HEK293 (cell line): ENCODE measurements at regions not wholly inside any gene's neighbourhood (a gene's known extent, or its start where the extent isn't known, plus 50 kb on each side); places are given as distances from the start of the nearest gene placed in this dataset.

Experiments used
- KLF9 ChIP-seq: fragments of 450-650 bp; formaldehyde crosslinking; IDR thresholded peaks from 2 replicates; pipeline ENCODE4 v1.5.1; 2016; ENCODE audit warnings: missing biosample characterization, missing genetic modification characterization, low read depth
- MYNN ChIP-seq: fragments of 450-650 bp; formaldehyde crosslinking; IDR thresholded peaks from 2 replicates; pipeline ENCODE4 v1.5.1; 2016; ENCODE audit warnings: missing biosample characterization, missing genetic modification characterization, borderline replicate concordance
- YY1 ChIP-seq: fragments of 450-650 bp; formaldehyde crosslinking; IDR thresholded peaks from 2 replicates; pipeline ENCODE4 v1.5.1; 2018; ENCODE audit warnings: missing biosample characterization, missing genetic modification characterization
- ZBTB7A ChIP-seq: fragments of 450-650 bp; formaldehyde crosslinking; IDR thresholded peaks from 2 replicates; pipeline ENCODE4 v1.5.1; 2016; ENCODE audit warnings: low read depth, missing biosample characterization, missing genetic modification characterization
- ZNF146 ChIP-seq: fragments of 450-650 bp; formaldehyde crosslinking; IDR thresholded peaks from 2 replicates; pipeline ENCODE4 v1.5.1; 2016; ENCODE audit warnings: missing biosample characterization, missing genetic modification characterization
- ZNF274 ChIP-seq, 2 experiments: fragments of 200-500 bp in 1 of 2; fragments of 450-650 bp in 1 of 2; sonication (Bioruptor generic) in 1 of 2; formaldehyde crosslinking in 1 of 2; IDR thresholded peaks; 2 replicates each; pipeline versions ENCODE4 v1.5.1 to v1.6.1; 2014 to 2016; ENCODE audit warnings: borderline replicate concordance in 1 of 2, inconsistent platforms in 1 of 2, low read length in 1 of 2, missing biosample characterization in 1 of 2, missing genetic modification characterization in 1 of 2
- ZNF433 ChIP-seq: fragments of 450-650 bp; formaldehyde crosslinking; IDR thresholded peaks from 2 replicates; pipeline ENCODE4 v1.5.1; 2016; ENCODE audit warnings: missing biosample characterization, missing genetic modification characterization, low read depth
- ZNF510 ChIP-seq: fragments of 450-650 bp; formaldehyde crosslinking; IDR thresholded peaks from 2 replicates; pipeline ENCODE4 v1.5.1; 2018; ENCODE audit warnings: mild to moderate bottlenecking, missing genetic modification characterization, missing biosample characterization; ENCODE audit not compliant: insufficient replicate concordance
- TF ChIP-seq, protein P1 (sequence below): fragments of 450-650 bp; formaldehyde crosslinking; IDR thresholded peaks from 2 replicates; pipeline ENCODE4 v1.5.1; 2016; ENCODE audit warnings: missing biosample characterization, missing genetic modification characterization
- TF ChIP-seq, protein P2 (sequence below): fragments of 450-650 bp; formaldehyde crosslinking; optimal IDR thresholded peaks from 2 replicates; pipeline ENCODE3; 2016; ENCODE audit warnings: missing biosample characterization, mild to moderate bottlenecking, missing genetic modification characterization
- TF ChIP-seq, protein P3 (sequence below): fragments of 450-650 bp; formaldehyde crosslinking; IDR thresholded peaks from 2 replicates; pipeline ENCODE4 v1.5.1; 2016; ENCODE audit warnings: missing biosample characterization, missing genetic modification characterization, borderline replicate concordance
- TF ChIP-seq, protein P4 (sequence below): fragments of 450-650 bp; formaldehyde crosslinking; IDR thresholded peaks from 2 replicates; pipeline ENCODE4 v1.5.1; 2016; ENCODE audit warnings: missing biosample characterization, missing genetic modification characterization
- TF ChIP-seq, protein P5 (sequence below): fragments of 450-650 bp; formaldehyde crosslinking; IDR thresholded peaks from 2 replicates; pipeline ENCODE4 v1.5.1; 2016; ENCODE audit warnings: missing biosample characterization, missing genetic modification characterization

DNA sequence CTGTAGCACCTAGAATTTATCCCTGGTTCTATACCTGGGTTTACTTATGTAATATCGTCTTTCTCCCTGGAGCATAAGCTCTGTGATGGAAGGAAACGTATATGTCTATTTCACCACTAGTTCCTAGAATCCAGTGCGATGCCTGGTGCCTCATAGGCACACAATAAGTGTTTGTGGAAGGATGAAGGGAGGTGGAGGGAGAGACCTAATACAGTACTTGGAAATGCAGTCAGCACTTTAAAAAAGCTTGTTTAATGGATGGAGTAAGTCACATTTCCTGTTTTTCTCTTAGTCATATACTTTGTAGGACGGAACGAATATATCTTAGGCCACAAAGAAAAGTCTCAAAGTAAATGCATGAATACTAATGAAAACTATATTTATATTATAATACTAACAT, 186.5 kb upstream of the HMGA2 start:
- no peak for TF ChIP-seq ZNF510 (tag by site-specific recombination)
- TF ChIP-seq, protein P1, sequence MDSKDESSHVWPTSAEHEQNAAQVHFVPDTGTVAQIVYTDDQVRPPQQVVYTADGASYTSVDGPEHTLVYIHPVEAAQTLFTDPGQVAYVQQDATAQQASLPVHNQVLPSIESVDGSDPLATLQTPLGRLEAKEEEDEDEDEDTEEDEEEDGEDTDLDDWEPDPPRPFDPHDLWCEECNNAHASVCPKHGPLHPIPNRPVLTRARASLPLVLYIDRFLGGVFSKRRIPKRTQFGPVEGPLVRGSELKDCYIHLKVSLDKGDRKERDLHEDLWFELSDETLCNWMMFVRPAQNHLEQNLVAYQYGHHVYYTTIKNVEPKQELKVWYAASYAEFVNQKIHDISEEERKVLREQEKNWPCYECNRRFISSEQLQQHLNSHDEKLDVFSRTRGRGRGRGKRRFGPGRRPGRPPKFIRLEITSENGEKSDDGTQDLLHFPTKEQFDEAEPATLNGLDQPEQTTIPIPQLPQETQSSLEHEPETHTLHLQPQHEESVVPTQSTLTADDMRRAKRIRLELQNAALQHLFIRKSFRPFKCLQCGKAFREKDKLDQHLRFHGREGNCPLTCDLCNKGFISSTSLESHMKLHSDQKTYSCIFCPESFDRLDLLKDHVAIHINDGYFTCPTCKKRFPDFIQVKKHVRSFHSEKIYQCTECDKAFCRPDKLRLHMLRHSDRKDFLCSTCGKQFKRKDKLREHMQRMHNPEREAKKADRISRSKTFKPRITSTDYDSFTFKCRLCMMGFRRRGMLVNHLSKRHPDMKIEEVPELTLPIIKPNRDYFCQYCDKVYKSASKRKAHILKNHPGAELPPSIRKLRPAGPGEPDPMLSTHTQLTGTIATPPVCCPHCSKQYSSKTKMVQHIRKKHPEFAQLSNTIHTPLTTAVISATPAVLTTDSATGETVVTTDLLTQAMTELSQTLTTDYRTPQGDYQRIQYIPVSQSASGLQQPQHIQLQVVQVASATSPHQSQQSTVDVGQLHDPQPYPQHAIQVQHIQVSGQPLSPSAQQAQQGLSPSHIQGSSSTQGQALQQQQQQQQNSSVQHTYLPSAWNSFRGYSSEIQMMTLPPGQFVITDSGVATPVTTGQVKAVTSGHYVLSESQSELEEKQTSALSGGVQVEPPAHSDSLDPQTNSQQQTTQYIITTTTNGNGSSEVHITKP: no peak
- TF ChIP-seq, protein P2, sequence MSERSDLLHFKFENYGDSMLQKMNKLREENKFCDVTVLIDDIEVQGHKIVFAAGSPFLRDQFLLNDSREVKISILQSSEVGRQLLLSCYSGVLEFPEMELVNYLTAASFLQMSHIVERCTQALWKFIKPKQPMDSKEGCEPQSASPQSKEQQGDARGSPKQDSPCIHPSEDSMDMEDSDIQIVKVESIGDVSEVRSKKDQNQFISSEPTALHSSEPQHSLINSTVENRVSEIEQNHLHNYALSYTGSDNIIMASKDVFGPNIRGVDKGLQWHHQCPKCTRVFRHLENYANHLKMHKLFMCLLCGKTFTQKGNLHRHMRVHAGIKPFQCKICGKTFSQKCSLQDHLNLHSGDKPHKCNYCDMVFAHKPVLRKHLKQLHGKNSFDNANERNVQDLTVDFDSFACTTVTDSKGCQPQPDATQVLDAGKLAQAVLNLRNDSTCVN (tag by site-specific recombination): no peak
- TF ChIP-seq MYNN (tag by site-specific recombination): no peak
- no peak for TF ChIP-seq ZNF433
- TF ChIP-seq, protein P3, sequence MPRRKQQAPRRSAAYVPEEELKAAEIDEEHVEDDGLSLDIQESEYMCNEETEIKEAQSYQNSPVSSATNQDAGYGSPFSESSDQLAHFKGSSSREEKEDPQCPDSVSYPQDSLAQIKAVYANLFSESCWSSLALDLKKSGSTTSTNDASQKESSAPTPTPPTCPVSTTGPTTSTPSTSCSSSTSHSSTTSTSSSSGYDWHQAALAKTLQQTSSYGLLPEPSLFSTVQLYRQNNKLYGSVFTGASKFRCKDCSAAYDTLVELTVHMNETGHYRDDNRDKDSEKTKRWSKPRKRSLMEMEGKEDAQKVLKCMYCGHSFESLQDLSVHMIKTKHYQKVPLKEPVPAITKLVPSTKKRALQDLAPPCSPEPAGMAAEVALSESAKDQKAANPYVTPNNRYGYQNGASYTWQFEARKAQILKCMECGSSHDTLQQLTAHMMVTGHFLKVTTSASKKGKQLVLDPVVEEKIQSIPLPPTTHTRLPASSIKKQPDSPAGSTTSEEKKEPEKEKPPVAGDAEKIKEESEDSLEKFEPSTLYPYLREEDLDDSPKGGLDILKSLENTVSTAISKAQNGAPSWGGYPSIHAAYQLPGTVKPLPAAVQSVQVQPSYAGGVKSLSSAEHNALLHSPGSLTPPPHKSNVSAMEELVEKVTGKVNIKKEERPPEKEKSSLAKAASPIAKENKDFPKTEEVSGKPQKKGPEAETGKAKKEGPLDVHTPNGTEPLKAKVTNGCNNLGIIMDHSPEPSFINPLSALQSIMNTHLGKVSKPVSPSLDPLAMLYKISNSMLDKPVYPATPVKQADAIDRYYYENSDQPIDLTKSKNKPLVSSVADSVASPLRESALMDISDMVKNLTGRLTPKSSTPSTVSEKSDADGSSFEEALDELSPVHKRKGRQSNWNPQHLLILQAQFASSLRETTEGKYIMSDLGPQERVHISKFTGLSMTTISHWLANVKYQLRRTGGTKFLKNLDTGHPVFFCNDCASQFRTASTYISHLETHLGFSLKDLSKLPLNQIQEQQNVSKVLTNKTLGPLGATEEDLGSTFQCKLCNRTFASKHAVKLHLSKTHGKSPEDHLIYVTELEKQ (tag by site-specific recombination): no peak
- TF ChIP-seq KLF9 (tag by site-specific recombination): no peak
- no peak for TF ChIP-seq ZBTB7A (tag by site-specific recombination)
- TF ChIP-seq, protein P4, sequence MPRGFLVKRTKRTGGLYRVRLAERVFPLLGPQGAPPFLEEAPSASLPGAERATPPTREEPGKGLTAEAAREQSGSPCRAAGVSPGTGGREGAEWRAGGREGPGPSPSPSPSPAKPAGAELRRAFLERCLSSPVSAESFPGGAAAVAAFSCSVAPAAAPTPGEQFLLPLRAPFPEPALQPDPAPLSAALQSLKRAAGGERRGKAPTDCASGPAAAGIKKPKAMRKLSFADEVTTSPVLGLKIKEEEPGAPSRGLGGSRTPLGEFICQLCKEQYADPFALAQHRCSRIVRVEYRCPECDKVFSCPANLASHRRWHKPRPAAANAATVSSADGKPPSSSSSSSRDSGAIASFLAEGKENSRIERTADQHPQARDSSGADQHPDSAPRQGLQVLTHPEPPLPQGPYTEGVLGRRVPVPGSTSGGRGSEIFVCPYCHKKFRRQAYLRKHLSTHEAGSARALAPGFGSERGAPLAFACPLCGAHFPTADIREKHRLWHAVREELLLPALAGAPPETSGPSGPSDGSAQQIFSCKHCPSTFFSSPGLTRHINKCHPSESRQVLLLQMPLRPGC (tag by site-specific recombination): no peak
- no peak for TF ChIP-seq ZNF146
- TF ChIP-seq, protein P5, sequence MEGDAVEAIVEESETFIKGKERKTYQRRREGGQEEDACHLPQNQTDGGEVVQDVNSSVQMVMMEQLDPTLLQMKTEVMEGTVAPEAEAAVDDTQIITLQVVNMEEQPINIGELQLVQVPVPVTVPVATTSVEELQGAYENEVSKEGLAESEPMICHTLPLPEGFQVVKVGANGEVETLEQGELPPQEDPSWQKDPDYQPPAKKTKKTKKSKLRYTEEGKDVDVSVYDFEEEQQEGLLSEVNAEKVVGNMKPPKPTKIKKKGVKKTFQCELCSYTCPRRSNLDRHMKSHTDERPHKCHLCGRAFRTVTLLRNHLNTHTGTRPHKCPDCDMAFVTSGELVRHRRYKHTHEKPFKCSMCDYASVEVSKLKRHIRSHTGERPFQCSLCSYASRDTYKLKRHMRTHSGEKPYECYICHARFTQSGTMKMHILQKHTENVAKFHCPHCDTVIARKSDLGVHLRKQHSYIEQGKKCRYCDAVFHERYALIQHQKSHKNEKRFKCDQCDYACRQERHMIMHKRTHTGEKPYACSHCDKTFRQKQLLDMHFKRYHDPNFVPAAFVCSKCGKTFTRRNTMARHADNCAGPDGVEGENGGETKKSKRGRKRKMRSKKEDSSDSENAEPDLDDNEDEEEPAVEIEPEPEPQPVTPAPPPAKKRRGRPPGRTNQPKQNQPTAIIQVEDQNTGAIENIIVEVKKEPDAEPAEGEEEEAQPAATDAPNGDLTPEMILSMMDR (tag by site-specific recombination): no peak
- no peak for TF ChIP-seq ZNF274 (IDR thresholded peaks at IDR 0.05; ENCODE audit: low read length)
- TF ChIP-seq ZNF274 (tag by site-specific recombination; IDR thresholded peaks at IDR 0.05; ENCODE audit: borderline replicate concordance): no peak
- no peak for TF ChIP-seq YY1 (tag by site-specific recombination)
